NT2/D1 (cell line): ENCODE measurements at regions not wholly inside any gene's neighbourhood (a gene's known extent, or its start where the extent isn't known, plus 50 kb on each side); places are given as distances from the start of the nearest gene placed in this dataset.

Source experiments
- DNase-seq: peaks from one replicate; pipeline ENCODE4 v3.0.0-alpha.2; 2011; ENCODE audit warnings: low read depth, low spot score
- H3K27me3 ChIP-seq: 2 replicates; pipeline ENCODE4 v1.6.0; 2011; ENCODE audit warnings: mild to moderate bottlenecking; ENCODE audit not compliant: insufficient read length, insufficient read depth
- H3K36me3 ChIP-seq: 2 replicates; pipeline ENCODE4 v1.6.1; 2011; ENCODE audit warnings: mild to moderate bottlenecking, low read length, mixed read lengths; ENCODE audit not compliant: insufficient read depth, insufficient read length
- H3K4me1 ChIP-seq: 2 replicates; pipeline ENCODE4 v1.5.1; 2011; ENCODE audit not compliant: insufficient read depth, insufficient read length
- H3K4me3 ChIP-seq: 2 replicates; pipeline ENCODE4 v1.5.1; 2011; ENCODE audit warnings: low read depth; ENCODE audit not compliant: insufficient read length
- H3K9ac ChIP-seq: 2 replicates; pipeline ENCODE4 v1.6.0; 2011; ENCODE audit warnings: low read depth; ENCODE audit not compliant: insufficient read length
- H3K9me3 ChIP-seq: 2 replicates; pipeline ENCODE4 v1.5.1; 2011; ENCODE audit warnings: mild to moderate bottlenecking, low read length; ENCODE audit not compliant: insufficient read depth
- SUZ12 ChIP-seq: IDR thresholded peaks from 2 replicates; pipeline ENCODE4 v1.6.1; 2011; ENCODE audit not compliant: insufficient read length, insufficient read depth; ENCODE audit errors: extremely low read depth
- YY1 ChIP-seq: IDR thresholded peaks from 2 replicates; pipeline ENCODE4 v1.6.1; 2011; ENCODE audit not compliant: insufficient read length, insufficient read depth
- ZNF274 ChIP-seq: IDR thresholded peaks from 2 replicates; pipeline ENCODE4 v1.6.1; 2011; ENCODE audit warnings: mild to moderate bottlenecking, low read depth, low read length

DNA sequence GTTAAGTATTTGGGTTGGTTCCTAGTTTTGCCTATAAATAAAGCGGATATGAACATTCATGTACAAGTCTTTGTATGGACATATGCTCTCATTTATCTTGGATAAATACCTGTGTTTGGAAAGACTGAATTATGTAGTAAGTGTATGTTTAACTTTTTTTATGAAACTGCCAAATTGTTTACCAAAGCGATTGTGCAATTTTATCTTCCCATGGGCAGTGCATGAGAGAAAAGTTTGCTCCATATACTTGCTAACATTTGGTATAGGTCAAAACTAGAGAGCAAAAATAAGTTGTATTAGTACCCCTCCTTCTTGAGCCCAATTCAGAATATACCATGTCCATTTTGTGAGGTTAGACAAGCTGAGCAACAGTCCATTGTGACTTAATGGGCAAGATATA lies 502.6 kb downstream of the SQOR start:
- H3K9ac ChIP-seq, result no peak overlapping the region
- H3K27me3 ChIP-seq, result no peaks in the 10 kb centered on the region
- TF ChIP-seq SUZ12 (no peak), ZNF274 (no peak)
- H3K36me3 ChIP-seq, result no peaks in the 10 kb centered on the region
- DNase-seq, result no peak
- H3K9me3 ChIP-seq, result no peaks in the 10 kb centered on the region; the same call in 1 of the 2 replicates
- H3K4me3 ChIP-seq, result no peak overlapping the region
- H3K4me1 ChIP-seq, result no peaks in the 10 kb centered on the region

GRCh38 chr15:46146002-46146401 lies 511.2 kb downstream of the SQOR start:
- H3K4me3 ChIP-seq, result no peak overlapping the region
- TF ChIP-seq ZNF274 (no peak), YY1 (no peak), SUZ12 (no peak)
- H3K9ac ChIP-seq, result no peak overlapping the region
- no peaks in the 10 kb centered on the region for H3K36me3 ChIP-seq
- DNase-seq, result no peak
- no peaks in the 10 kb centered on the region for H3K4me1 ChIP-seq
- no peaks in the 10 kb centered on the region; the same call in 1 of the 2 replicates for H3K9me3 ChIP-seq
- H3K27me3 ChIP-seq, result no peaks in the 10 kb centered on the region

DNA sequence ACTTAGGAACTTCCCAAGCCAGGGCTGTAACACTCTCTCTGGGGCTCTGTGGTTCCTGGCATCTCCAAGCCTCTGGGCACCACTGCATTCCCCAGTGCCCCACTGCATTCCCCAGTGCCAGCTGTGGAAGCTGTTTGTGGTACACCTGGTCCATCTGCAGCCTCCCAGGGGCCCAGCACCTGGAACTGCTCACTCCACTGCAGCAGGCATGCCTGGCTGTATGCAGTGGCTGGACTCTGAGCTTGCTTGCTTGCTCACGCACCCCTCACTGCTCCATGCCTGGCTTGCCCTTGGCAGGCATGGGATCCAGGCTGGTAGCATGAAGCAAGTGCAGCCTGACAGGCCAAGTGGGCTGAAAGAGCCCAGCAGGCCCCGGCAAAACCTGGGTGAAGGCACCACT lies 512.1 kb downstream of the SQOR start:
- TF ChIP-seq SUZ12 (no peak), ZNF274 (no peak), YY1 (no peak)
- no peak for DNase-seq
- Histone ChIP-seq H3K4me1 (no peaks in the 10 kb centered on the region), H3K27me3 (no peaks in the 10 kb centered on the region), H3K9ac (no peak overlapping the region), H3K4me3 (no peak overlapping the region), H3K36me3 (no peaks in the 10 kb centered on the region), H3K9me3 (no peaks in the 10 kb centered on the region; the same call in 1 of the 2 replicates)

- no peaks in the 10 kb centered on the region for H3K4me1 ChIP-seq
- H3K27me3 ChIP-seq, result no peaks in the 10 kb centered on the region
- DNase-seq, result no peak
- no peaks in the 10 kb centered on the region for H3K9me3 ChIP-seq
- no peak overlapping the region for H3K4me3 ChIP-seq
- H3K36me3 ChIP-seq, result no peaks in the 10 kb centered on the region
- H3K9ac ChIP-seq, result no peak overlapping the region
- TF ChIP-seq YY1, result no peak
- TF ChIP-seq SUZ12, result no peak
- no peak for TF ChIP-seq ZNF274
Observed at GRCh38 chr15:46151786-46152185, 517.0 kb downstream of the SQOR start.

DNA sequence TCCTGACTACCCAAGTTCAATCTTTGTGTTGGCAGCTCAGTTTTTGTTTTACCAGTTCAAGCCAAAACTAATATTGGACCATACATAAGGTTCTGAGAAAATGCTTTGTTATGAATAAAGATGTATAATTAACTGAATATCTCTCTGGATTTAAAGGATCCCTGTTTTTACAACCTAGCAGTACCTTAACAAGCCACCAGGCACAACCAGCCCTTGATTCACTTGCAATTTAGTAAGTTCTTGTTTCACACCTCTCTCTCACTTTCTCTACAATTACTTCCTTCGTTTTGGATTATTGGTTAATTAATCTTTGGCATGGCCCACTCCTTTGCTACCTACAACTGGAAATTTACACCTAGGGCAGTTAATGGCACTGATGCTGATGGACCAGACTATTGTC lies 531.9 kb downstream of the SQOR start:
- Histone ChIP-seq H3K9ac (no peak overlapping the region), H3K36me3 (no peaks in the 10 kb centered on the region), H3K9me3 (peaks cover 20% of the 10 kb centered on the region), H3K27me3 (no peaks in the 10 kb centered on the region), H3K4me3 (no peak overlapping the region), H3K4me1 (no peaks in the 10 kb centered on the region)
- DNase-seq, result no peak
- TF ChIP-seq ZNF274 (no peak), SUZ12 (no peak), YY1 (no peak)

GRCh38 chr15:46170326-46170725 lies 535.5 kb downstream of the SQOR start:
- DNase-seq, result no peak
- H3K4me1 ChIP-seq, result no peaks in the 10 kb centered on the region
- TF ChIP-seq YY1 (no peak), ZNF274 (no peak), SUZ12 (no peak)
- H3K27me3 ChIP-seq, result no peaks in the 10 kb centered on the region
- H3K9me3 ChIP-seq, result peaks cover 25% of the 10 kb centered on the region
- no peak overlapping the region for H3K4me3 ChIP-seq
- H3K9ac ChIP-seq, result no peak overlapping the region
- H3K36me3 ChIP-seq, result no peaks in the 10 kb centered on the region

GRCh38 chr15:46174122-46174521 lies 539.3 kb downstream of the SQOR start:
- Histone ChIP-seq H3K9ac (no peak overlapping the region), H3K4me1 (no peaks in the 10 kb centered on the region), H3K9me3 (peaks cover 25% of the 10 kb centered on the region), H3K36me3 (no peaks in the 10 kb centered on the region), H3K4me3 (no peak overlapping the region), H3K27me3 (no peaks in the 10 kb centered on the region)
- TF ChIP-seq SUZ12 (no peak), YY1 (no peak), ZNF274 (no peak)
- DNase-seq, result no peak
